Calu3 (cell line): ENCODE measurements at regions not wholly inside any gene's neighbourhood (a gene's known extent, or its start where the extent isn't known, plus 50 kb on each side); places are given as distances from the start of the nearest gene placed in this dataset.

Experiments
- BruUV-seq: library from RNA; stranded (reverse); fragments of 400-500 nt; replicated peaks from 2 replicates; lab custom pipeline; 2021; lab: Mats Ljungman, UMichigan
- CTCF ChIA-PET: fragments of 300-600 bp; sonication (Branson Sonifier 250); formaldehyde crosslinking; loops from one replicate; lab custom pipeline; 2022; ENCODE audit warnings: antibody characterized with exemption; lab: Charles Lee
- DNase-seq: peaks from one replicate; pipeline ENCODE4 v3.0.0; 2022
- H3K27ac Mint-ChIP-seq: one replicate; pipeline ENCODE4 v1.8.0; 2022; ENCODE audit warnings: mixed read lengths; ENCODE audit not compliant: unreplicated experiment
- H3K27me3 Mint-ChIP-seq: one replicate; pipeline ENCODE4 v1.8.0; 2022; ENCODE audit warnings: mixed read lengths; ENCODE audit not compliant: unreplicated experiment
- H3K36me3 Mint-ChIP-seq: one replicate; pipeline ENCODE4 v1.8.0; 2022; ENCODE audit warnings: mild to moderate bottlenecking, moderate library complexity, mixed read lengths; ENCODE audit not compliant: insufficient read depth, unreplicated experiment
- H3K4me1 Mint-ChIP-seq: one replicate; pipeline ENCODE4 v1.8.0; 2022; ENCODE audit warnings: mild to moderate bottlenecking, low read depth, mixed read lengths; ENCODE audit not compliant: unreplicated experiment
- H3K4me3 Mint-ChIP-seq: one replicate; pipeline ENCODE4 v1.8.0; 2022; ENCODE audit warnings: mild to moderate bottlenecking, low read depth, moderate library complexity, mixed read lengths; ENCODE audit not compliant: unreplicated experiment
- H3K9me3 Mint-ChIP-seq: one replicate; pipeline ENCODE4 v1.8.0; 2022; ENCODE audit warnings: low read depth, mixed read lengths; ENCODE audit not compliant: unreplicated experiment
- CTCF ChIP-seq: fragments of 200-600 bp; IDR thresholded peaks from one replicate; pipeline ENCODE4 v1.8.0; 2022; ENCODE audit warnings: antibody characterized with exemption; ENCODE audit not compliant: unreplicated experiment
- intact Hi-C: fragments of 100-400 bp; cut with micrococcal nuclease; formaldehyde crosslinking; loops from one replicate; pipeline ENCODE4 v1.10.0; 2022; ENCODE audit not compliant: unreplicated experiment

- CTCF ChIA-PET = no interaction called here
- peaks cover 26% of the 10 kb centered on the region for H3K27me3 Mint-ChIP-seq
- intact Hi-C loops = no loop called here
- no peak for DNase-seq
- BruUV-seq = no TSS peak
- no peak overlapping the region for H3K27ac Mint-ChIP-seq
- no peak for TF ChIP-seq CTCF
- peaks cover 2% of the 10 kb centered on the region for H3K9me3 Mint-ChIP-seq
- H3K36me3 Mint-ChIP-seq = no peaks in the 10 kb centered on the region
- H3K4me1 Mint-ChIP-seq = no peaks in the 10 kb centered on the region
- H3K4me3 Mint-ChIP-seq = no peak overlapping the region
Observed at GRCh38 chr2:67919490-67919889, 143.3 kb downstream of the C1D start.

GRCh38 chr2:67922080-67922785, 140.6 kb downstream of the C1D start:
- CTCF ChIA-PET = no interaction called here
- Mint-ChIP-seq H3K36me3 (no peaks in the 10 kb centered on the region), H3K4me3 (no peak overlapping the region), H3K9me3 (peaks cover 2% of the 10 kb centered on the region), H3K4me1 (no peaks in the 10 kb centered on the region), H3K27ac (no peak overlapping the region), H3K27me3 (peaks cover 41% of the 10 kb centered on the region)
- no TSS peak for BruUV-seq
- intact Hi-C loops = no loop called here
- DNase-seq = no peak
- no peak for TF ChIP-seq CTCF

GRCh38 chr2:67923696-67924095, 139.1 kb downstream of the C1D start:
- intact Hi-C loops = no loop called here
- Mint-ChIP-seq H3K27me3 (peaks cover 54% of the 10 kb centered on the region), H3K4me1 (no peaks in the 10 kb centered on the region), H3K36me3 (no peaks in the 10 kb centered on the region), H3K9me3 (peaks cover 2% of the 10 kb centered on the region), H3K4me3 (no peak overlapping the region), H3K27ac (no peak overlapping the region)
- CTCF ChIA-PET = no interaction called here
- no TSS peak for BruUV-seq
- no peak for DNase-seq
- no peak for TF ChIP-seq CTCF

GRCh38 chr2:67927501-67927900, 135.3 kb downstream of the C1D start:
- Mint-ChIP-seq H3K4me3 (no peak overlapping the region), H3K4me1 (no peaks in the 10 kb centered on the region), H3K27me3 (peaks cover 53% of the 10 kb centered on the region), H3K27ac (no peak overlapping the region), H3K36me3 (no peaks in the 10 kb centered on the region), H3K9me3 (no peaks in the 10 kb centered on the region)
- intact Hi-C loops = no loop called here
- DNase-seq = no peak
- CTCF ChIA-PET = interaction anchor here (0.7 kb wide), 1 partner anchor 194 kb away, joined by 3 read pairs; no protein-coding TSS in a partner anchor
- BruUV-seq = no TSS peak
- no peak for TF ChIP-seq CTCF
